PC-9 (cell line): ENCODE measurements at regions not wholly inside any gene's neighbourhood (a gene's known extent, or its start where the extent isn't known, plus 50 kb on each side); places are given as distances from the start of the nearest gene placed in this dataset.
"Not testable (repeated sequence)": the region's sequence is repeated elsewhere in the genome, so short reads cannot be mapped to it uniquely, and the experiment has no call there.

Experiments used
- CTCF ChIP-seq: fragments of 200-600 bp; sonication (generic); conservative IDR thresholded peaks from 2 replicates; pipeline ENCODE4 v1.6.1; 2017; ENCODE audit warnings: mixed run types, antibody characterized with exemption, mild to moderate bottlenecking, moderate library complexity
- EZH2 ChIP-seq: fragments of 200-600 bp; sonication (generic); IDR thresholded peaks from 2 replicates; pipeline ENCODE4 v1.8.0; 2017; ENCODE audit warnings: antibody characterized with exemption, low read depth

GRCh38 chr2:111377386-111377959 lies 256.8 kb downstream of the BCL2L11 start:
- TF ChIP-seq CTCF, EZH2: not testable (repeated sequence)
